Prostate gland (tissue), 2 donors: ENCODE measurements at regions not wholly inside any gene's neighbourhood (a gene's known extent, or its start where the extent isn't known, plus 50 kb on each side); places are given as distances from the start of the nearest gene placed in this dataset.

Source experiments
- POLR2A ChIP-seq: fragments of 450-650 bp; IDR thresholded peaks from one replicate; pipeline ENCODE4 v1.6.1; 2016; ENCODE audit warnings: antibody characterized with exemption, mild to moderate bottlenecking
- TF ChIP-seq, protein P1 (sequence below), 4 experiments: fragments of 200-600 bp in 2 of 4; fragments of 450-650 bp in 2 of 4; sonication (generic) in 2 of 4; IDR thresholded peaks; 1 replicate in 3 of 4; 2 replicates in 1 of 4; pipeline ENCODE4 v1.5.1; 2016 to 2019; ENCODE audit warnings: antibody characterized with exemption in 4 of 4, mild to moderate bottlenecking in 2 of 4, moderate library complexity in 2 of 4

DNA sequence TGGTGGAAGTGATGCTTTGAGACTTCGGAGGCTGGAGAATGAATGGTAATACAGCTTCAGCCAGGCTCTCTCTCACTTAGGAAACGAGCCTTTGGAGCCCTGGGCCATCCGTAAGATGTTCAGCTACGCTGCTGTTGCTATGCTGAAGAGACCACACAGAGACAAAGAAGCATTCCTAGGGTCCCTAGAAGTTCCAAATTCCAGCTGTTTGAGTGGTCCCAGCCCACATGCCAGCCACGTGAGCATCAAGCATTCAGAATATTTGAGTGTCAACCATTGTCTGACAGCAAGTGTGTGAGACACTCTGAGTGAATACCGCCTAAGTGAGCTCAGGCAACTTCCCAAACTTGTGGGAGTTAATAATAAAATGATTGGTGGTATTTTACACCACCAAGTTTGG lies 212.9 kb downstream of the CD47 start:
- no peak for TF ChIP-seq POLR2A
- TF ChIP-seq, protein P1, sequence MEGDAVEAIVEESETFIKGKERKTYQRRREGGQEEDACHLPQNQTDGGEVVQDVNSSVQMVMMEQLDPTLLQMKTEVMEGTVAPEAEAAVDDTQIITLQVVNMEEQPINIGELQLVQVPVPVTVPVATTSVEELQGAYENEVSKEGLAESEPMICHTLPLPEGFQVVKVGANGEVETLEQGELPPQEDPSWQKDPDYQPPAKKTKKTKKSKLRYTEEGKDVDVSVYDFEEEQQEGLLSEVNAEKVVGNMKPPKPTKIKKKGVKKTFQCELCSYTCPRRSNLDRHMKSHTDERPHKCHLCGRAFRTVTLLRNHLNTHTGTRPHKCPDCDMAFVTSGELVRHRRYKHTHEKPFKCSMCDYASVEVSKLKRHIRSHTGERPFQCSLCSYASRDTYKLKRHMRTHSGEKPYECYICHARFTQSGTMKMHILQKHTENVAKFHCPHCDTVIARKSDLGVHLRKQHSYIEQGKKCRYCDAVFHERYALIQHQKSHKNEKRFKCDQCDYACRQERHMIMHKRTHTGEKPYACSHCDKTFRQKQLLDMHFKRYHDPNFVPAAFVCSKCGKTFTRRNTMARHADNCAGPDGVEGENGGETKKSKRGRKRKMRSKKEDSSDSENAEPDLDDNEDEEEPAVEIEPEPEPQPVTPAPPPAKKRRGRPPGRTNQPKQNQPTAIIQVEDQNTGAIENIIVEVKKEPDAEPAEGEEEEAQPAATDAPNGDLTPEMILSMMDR (IDR thresholded peaks at IDR 0.05) = no peak
